ENCODE measurements at regions not wholly inside any gene's neighbourhood (a gene's known extent, or its start where the extent isn't known, plus 50 kb on each side); places are given as distances from the start of the nearest gene placed in this dataset.
"Not testable (repeated sequence)": the region's sequence is repeated elsewhere in the genome, so short reads cannot be mapped to it uniquely, and the experiment has no call there.

DNA sequence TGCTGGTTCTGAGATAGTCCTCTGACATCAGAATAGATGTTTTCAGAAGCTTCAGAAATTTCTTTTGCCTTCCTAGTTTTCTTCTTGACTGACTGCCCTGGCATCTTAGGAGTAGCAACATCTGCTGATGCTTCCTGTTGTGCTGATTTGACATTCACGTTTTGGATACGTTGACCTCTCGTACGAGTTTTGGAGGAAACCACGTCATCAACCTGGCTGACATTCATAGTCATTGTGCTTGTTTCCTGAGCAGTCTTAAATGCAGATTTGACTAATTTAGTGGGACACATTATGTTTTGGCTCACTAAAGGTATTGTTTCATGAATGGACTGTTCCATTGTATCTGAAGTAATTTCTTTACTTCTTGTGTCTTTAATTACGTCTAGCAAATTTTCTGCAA is 86.2 kb downstream of the TBR1 start:
- TF ChIP-seq, protein P1, sequence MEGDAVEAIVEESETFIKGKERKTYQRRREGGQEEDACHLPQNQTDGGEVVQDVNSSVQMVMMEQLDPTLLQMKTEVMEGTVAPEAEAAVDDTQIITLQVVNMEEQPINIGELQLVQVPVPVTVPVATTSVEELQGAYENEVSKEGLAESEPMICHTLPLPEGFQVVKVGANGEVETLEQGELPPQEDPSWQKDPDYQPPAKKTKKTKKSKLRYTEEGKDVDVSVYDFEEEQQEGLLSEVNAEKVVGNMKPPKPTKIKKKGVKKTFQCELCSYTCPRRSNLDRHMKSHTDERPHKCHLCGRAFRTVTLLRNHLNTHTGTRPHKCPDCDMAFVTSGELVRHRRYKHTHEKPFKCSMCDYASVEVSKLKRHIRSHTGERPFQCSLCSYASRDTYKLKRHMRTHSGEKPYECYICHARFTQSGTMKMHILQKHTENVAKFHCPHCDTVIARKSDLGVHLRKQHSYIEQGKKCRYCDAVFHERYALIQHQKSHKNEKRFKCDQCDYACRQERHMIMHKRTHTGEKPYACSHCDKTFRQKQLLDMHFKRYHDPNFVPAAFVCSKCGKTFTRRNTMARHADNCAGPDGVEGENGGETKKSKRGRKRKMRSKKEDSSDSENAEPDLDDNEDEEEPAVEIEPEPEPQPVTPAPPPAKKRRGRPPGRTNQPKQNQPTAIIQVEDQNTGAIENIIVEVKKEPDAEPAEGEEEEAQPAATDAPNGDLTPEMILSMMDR (IDR thresholded peaks at IDR 0.05 in 4 of 5, conservative IDR thresholded peaks at IDR 0.05 in 1 of 5): not testable (repeated sequence)
- TF ChIP-seq POLR2A (IDR thresholded peaks at IDR 0.05): not testable (repeated sequence)

Data from gastrocnemius medialis (tissue), 4 donors.